ENCODE measurements at regions not wholly inside any gene's neighbourhood (a gene's known extent, or its start where the extent isn't known, plus 50 kb on each side); places are given as distances from the start of the nearest gene placed in this dataset.
"Not testable (repeated sequence)": the region's sequence is repeated elsewhere in the genome, so short reads cannot be mapped to it uniquely, and the experiment has no call there.

DNA sequence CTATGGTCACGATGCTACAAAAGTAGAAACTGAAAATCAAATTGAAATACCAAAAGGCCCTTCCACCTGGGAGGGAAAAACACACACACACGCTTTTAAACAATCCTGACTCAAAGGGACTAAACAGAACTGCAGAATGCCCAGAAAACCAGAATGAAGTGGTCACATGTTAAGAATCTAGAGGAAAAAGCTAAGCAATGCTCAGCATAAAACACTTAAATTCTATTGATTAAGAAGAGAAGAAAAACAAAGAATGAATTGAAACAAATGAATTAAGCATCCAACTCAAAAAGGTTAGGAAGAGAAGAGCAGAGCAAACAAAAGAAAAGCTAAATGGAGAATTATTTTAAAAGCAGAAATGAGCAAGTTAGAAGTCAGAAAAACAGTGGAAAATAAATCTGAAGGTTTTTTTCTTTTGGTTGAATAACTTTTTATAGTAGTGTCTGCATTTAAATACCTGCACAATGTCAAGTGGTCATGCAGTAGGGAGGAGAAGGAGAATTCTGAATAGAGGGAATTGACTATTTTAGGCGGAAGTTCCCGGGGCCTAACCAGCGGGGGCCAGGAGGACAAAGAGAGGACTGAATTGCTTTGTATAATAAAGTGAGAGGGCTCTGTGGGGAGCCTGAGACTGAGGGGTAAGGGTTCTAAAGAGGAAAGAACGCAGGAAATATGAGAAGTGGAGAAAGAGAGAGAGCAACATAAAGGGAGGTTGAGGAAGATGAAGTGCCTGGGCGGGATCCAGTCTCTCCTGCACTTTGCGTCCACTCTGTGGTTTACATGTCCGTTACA, 146.8 kb downstream of the ATPSCKMT start:
- no peak overlapping the region for H3K4me3 ChIP-seq
- no peaks in the 10 kb centered on the region for H3K27me3 ChIP-seq (ENCODE audit: low read depth)
- H3K36me3 ChIP-seq = no peaks in the 10 kb centered on the region
- H3K27ac ChIP-seq (replicated peaks) = no peak overlapping the region
- TF ChIP-seq CTCF (IDR thresholded peaks at IDR 0.05; ENCODE audit: borderline replicate concordance) = no peak
- peaks cover 29% of the 10 kb centered on the region for H3K9me3 ChIP-seq (replicated peaks)
- intact Hi-C loops (cut with micrococcal nuclease) = no loop called here
- no peak for DNase-seq
- H3K4me1 ChIP-seq = no peaks in the 10 kb centered on the region

- H3K36me3 ChIP-seq; H3K4me3 ChIP-seq; DNase-seq; H3K27ac ChIP-seq (replicated peaks); intact Hi-C loops (cut with micrococcal nuclease); H3K4me1 ChIP-seq; H3K27me3 ChIP-seq (ENCODE audit: low read depth): not testable (repeated sequence)
- peaks cover 29% of the 10 kb centered on the region for H3K9me3 ChIP-seq (replicated peaks)
Observed at GRCh38 chr5:10102235-10102634, 147.5 kb downstream of the ATPSCKMT start.

GRCh38 chr5:10099548-10099947, 150.1 kb downstream of the ATPSCKMT start:
- Histone ChIP-seq H3K4me3 (no peak overlapping the region), H3K36me3 (no peaks in the 10 kb centered on the region), H3K27ac (replicated peaks) (no peak overlapping the region), H3K27me3 (ENCODE audit: low read depth) (no peaks in the 10 kb centered on the region), H3K4me1 (no peaks in the 10 kb centered on the region), H3K9me3 (replicated peaks) (peaks cover 45% of the 10 kb centered on the region)
- intact Hi-C loops (cut with micrococcal nuclease) = no loop called here
- DNase-seq = no peak
- TF ChIP-seq CTCF (IDR thresholded peaks at IDR 0.05; ENCODE audit: borderline replicate concordance) = no peak

DNA sequence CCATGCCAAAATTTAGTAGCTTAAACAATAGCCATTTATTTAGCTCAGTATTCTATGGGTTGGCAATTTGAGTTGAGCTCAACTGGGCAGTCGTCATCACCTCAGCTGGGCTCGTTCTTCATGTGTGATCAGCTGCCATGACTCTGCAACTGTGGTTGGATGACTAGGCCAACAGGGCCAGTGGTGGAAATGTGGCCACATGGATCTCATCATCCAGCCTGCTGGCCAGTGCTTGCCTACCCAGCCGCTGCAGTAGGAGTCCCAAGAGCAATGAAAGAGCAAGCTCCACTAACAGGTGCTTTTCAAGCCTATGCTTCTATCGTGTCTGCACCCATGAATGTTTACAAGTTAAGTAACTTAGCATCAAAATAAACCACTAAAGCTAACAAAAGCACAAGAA, 158.0 kb downstream of the ATPSCKMT start:
- no peak for TF ChIP-seq CTCF (IDR thresholded peaks at IDR 0.05; ENCODE audit: borderline replicate concordance)
- H3K36me3 ChIP-seq = no peaks in the 10 kb centered on the region
- intact Hi-C loops (cut with micrococcal nuclease) = no loop called here

DNA sequence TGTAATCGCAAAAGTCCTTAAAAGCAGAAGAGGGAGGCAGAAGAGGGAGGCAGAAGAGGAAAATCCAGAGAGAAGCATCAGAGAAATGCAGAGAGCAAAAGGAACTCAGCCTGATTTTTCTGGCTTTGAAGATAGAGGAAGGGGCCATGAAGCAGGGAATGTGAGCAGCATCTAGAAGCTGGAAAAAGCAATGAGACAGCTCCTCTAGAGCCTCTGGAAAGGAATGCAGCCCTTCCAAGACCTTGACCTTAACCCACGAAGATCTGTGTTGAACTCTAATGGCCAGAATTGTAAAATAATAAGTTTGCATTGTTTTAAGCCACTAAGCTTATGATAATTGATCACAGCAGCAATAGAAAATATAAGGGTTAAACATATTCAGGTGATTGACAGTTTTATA, 159.6 kb downstream of the ATPSCKMT start:
- H3K36me3 ChIP-seq = no peaks in the 10 kb centered on the region
- TF ChIP-seq CTCF (IDR thresholded peaks at IDR 0.05; ENCODE audit: borderline replicate concordance) = no peak
- DNase-seq = no peak
- H3K9me3 ChIP-seq (replicated peaks) = peaks cover 33% of the 10 kb centered on the region
- H3K27me3 ChIP-seq (ENCODE audit: low read depth) = no peaks in the 10 kb centered on the region
- intact Hi-C loops (cut with micrococcal nuclease) = no loop called here
- H3K27ac ChIP-seq (replicated peaks) = no peak overlapping the region
- H3K4me1 ChIP-seq = no peaks in the 10 kb centered on the region
- H3K4me3 ChIP-seq = no peak overlapping the region

More for the DNA sequence above, 158.0 kb downstream of the ATPSCKMT start:
- DNase-seq = no peak
- Histone ChIP-seq H3K27me3 (ENCODE audit: low read depth) (no peaks in the 10 kb centered on the region), H3K4me1 (no peaks in the 10 kb centered on the region), H3K4me3 (no peak overlapping the region), H3K27ac (replicated peaks) (no peak overlapping the region), H3K9me3 (replicated peaks) (peaks cover 46% of the 10 kb centered on the region)

DNA sequence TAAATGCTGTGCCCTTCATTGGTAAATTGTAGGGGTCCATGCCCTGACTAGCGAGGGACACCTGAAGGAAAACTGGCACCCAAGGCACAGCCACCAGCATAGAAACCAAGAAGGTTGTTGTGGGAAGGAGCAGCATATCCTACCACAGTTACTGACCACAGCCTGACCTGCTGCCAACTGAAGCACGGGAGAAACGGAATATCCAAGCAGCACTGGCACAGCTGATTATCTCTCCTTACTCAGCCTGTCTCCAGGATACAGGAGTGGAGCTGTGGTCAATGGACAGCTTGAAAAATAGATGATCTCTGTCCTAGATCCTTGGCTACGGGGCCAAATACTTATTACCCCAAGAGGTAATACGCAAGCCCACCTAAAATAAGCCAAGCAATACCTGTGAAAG, 164.5 kb downstream of the ATPSCKMT start:
- Histone ChIP-seq H3K27ac (replicated peaks) (no peak overlapping the region), H3K27me3 (ENCODE audit: low read depth) (no peaks in the 10 kb centered on the region), H3K9me3 (replicated peaks) (peaks cover 23% of the 10 kb centered on the region), H3K36me3 (no peaks in the 10 kb centered on the region), H3K4me3 (no peak overlapping the region), H3K4me1 (no peaks in the 10 kb centered on the region)
- DNase-seq = no peak
- intact Hi-C loops (cut with micrococcal nuclease) = no loop called here
- TF ChIP-seq CTCF (IDR thresholded peaks at IDR 0.05; ENCODE audit: borderline replicate concordance) = no peak

Data from left ventricle myocardium inferior (tissue), 1 donor.